Right lobe of liver (tissue), 4 donors: ENCODE measurements at regions not wholly inside any gene's neighbourhood (a gene's known extent, or its start where the extent isn't known, plus 50 kb on each side); places are given as distances from the start of the nearest gene placed in this dataset.
"Not testable (repeated sequence)": the region's sequence is repeated elsewhere in the genome, so short reads cannot be mapped to it uniquely, and the experiment has no call there.

ENCODE experiments used
- CTCF ChIP-seq, 4 donors: fragments of 200-600 bp in 3 of 4; fragments of 450-650 bp in 1 of 4; IDR thresholded peaks; one replicate each; pipeline versions ENCODE4 v1.5.1 to v1.8.0; 2016 to 2022; ENCODE audit warnings: antibody characterized with exemption in 4 of 4, mild to moderate bottlenecking in 2 of 4
- POLR2A ChIP-seq: fragments of 450-650 bp; IDR thresholded peaks from one replicate; pipeline ENCODE4 v1.6.1; 2017; ENCODE audit warnings: antibody characterized with exemption, mild to moderate bottlenecking
- donor health status: DM: no; HTN: no; CAD: no.
- donor health status: DM: no; HTN: no; CAD: no.
- donor health status: DM: no; HTN: yes; CAD: no.

GRCh38 chr16:87208968-87209367 is 108.2 kb downstream of the C16orf95 start:
- not testable (repeated sequence) for TF ChIP-seq CTCF (IDR thresholded peaks at IDR 0.05); POLR2A
